ENCODE measurements at regions not wholly inside any gene's neighbourhood (a gene's known extent, or its start where the extent isn't known, plus 50 kb on each side); places are given as distances from the start of the nearest gene placed in this dataset.

- no peak for TF ChIP-seq MAX (IDR thresholded peaks at IDR 0.05)
- TF ChIP-seq REST (IDR thresholded peaks at IDR 0.05; ENCODE audit: low read depth) = no peak
- no peak for TF ChIP-seq TCF12 (IDR thresholded peaks at IDR 0.05; ENCODE audit: low read depth)
- TF ChIP-seq TAF1 (IDR thresholded peaks at IDR 0.05; ENCODE audit: low read depth) = no peak
Measured at GRCh38 chr21:35969281-35969680, 91.0 kb downstream of the SETD4 start.

Measured in Ishikawa (cell line).